Epithelial cell of proximal tubule (primary cell): ENCODE measurements at regions not wholly inside any gene's neighbourhood (a gene's known extent, or its start where the extent isn't known, plus 50 kb on each side); places are given as distances from the start of the nearest gene placed in this dataset.

Experiments used
- DNase-seq: peaks from one replicate; pipeline ENCODE4 v3.0.0-alpha.2; 2011; ENCODE audit warnings: low read depth
- H3K4me3 ChIP-seq: 2 replicates; pipeline ENCODE4 v1.5.1; 2011; ENCODE audit warnings: low read depth, mild to moderate bottlenecking, low read length
- TF ChIP-seq, protein P1 (sequence below): conservative IDR thresholded peaks from 2 replicates; pipeline ENCODE4 v1.5.1; 2012; ENCODE audit warnings: low read depth, mild to moderate bottlenecking, low read length

- no peak overlapping the region for H3K4me3 ChIP-seq
- DNase-seq: no peak
- TF ChIP-seq, protein P1, sequence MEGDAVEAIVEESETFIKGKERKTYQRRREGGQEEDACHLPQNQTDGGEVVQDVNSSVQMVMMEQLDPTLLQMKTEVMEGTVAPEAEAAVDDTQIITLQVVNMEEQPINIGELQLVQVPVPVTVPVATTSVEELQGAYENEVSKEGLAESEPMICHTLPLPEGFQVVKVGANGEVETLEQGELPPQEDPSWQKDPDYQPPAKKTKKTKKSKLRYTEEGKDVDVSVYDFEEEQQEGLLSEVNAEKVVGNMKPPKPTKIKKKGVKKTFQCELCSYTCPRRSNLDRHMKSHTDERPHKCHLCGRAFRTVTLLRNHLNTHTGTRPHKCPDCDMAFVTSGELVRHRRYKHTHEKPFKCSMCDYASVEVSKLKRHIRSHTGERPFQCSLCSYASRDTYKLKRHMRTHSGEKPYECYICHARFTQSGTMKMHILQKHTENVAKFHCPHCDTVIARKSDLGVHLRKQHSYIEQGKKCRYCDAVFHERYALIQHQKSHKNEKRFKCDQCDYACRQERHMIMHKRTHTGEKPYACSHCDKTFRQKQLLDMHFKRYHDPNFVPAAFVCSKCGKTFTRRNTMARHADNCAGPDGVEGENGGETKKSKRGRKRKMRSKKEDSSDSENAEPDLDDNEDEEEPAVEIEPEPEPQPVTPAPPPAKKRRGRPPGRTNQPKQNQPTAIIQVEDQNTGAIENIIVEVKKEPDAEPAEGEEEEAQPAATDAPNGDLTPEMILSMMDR: no peak
Measured at GRCh38 chr4:60522265-60522664, 677.9 kb upstream of the ADGRL3 start.

DNA sequence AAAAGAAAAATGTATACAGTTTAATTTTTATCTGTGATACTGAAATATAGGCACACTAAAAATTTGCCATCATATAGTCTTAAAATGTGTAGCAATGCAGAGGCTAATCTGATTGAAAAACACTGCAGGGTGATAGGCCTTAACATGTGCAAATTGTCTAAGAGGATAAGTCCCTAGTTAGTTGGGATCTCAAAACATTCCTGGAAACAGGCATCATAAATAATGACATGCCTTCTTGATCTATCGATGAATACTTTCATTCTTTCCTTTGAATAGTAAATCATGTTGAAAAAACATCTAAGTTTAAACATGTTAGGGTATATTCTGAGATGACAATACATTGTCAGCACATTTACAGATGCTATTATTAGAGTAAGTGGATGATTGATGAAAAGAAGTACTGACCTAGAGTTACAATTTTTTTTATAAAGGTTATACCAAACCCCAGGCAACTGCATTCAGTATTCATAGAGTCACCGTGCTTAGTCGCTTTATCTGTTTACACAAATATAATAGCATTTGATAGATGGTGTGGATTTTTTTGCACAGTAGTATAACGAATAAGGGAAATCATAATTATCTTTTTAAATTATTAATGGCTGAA, 668.2 kb upstream of the ADGRL3 start:
- no peak overlapping the region for H3K4me3 ChIP-seq
- DNase-seq: no peak
- TF ChIP-seq, protein P1: no peak

- TF ChIP-seq, protein P1: no peak
- DNase-seq: no peak
- no peak overlapping the region for H3K4me3 ChIP-seq
Measured at GRCh38 chr4:60544981-60545380, 655.1 kb upstream of the ADGRL3 start.

DNA sequence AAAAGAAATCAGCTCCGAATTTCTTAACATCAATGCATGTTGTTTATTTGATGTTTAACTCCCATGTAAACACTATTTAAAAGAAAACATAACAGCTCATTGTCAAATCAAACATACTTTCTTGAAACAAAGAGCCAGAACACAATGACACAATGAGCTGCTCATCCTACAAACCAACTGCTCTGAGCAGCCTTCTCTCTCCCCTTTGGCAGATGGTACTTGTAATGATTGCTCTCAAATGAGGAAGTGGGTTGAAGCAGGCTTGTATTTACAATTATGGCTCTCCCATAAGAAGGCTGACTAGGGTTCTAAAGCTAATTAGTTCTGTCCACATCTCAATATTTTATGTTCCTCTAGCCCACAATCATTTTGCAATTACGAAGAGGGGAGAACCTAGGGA, 637.8 kb upstream of the ADGRL3 start:
- no peak for DNase-seq
- H3K4me3 ChIP-seq: no peak overlapping the region
- TF ChIP-seq, protein P1: no peak

- TF ChIP-seq, protein P1: no peak
- H3K4me3 ChIP-seq: no peak overlapping the region
- no peak for DNase-seq
Measured at GRCh38 chr4:60565558-60565957, 634.6 kb upstream of the ADGRL3 start.

GRCh38 chr4:60575336-60575735, 624.8 kb upstream of the ADGRL3 start:
- no peak overlapping the region for H3K4me3 ChIP-seq
- no peak for DNase-seq
- TF ChIP-seq, protein P1: no peak

- TF ChIP-seq, protein P1: no peak
- no peak overlapping the region for H3K4me3 ChIP-seq
- no peak for DNase-seq
Measured at GRCh38 chr4:60579335-60579734, 620.8 kb upstream of the ADGRL3 start.
